Natural killer cell (primary cell): ENCODE measurements at regions not wholly inside any gene's neighbourhood (a gene's known extent, or its start where the extent isn't known, plus 50 kb on each side); places are given as distances from the start of the nearest gene placed in this dataset.

Experiments
- ATAC-seq, 3 donors: fragments of 150-1000 bp in 2 of 3; fragments of 200-7000 bp in 1 of 3; cut with Tn5 transposase; 1 replicate in 1 of 3; 2 replicates in 2 of 3; pipeline ENCODE4 v1.10.0; 2021; ENCODE audit warnings: mild to moderate bottlenecking in 2 of 3, moderate library complexity in 2 of 3
- DNase-seq, 2 donors: peaks; one replicate each; pipeline versions ENCODE4 v3.0.0 to v3.0.0-alpha.2; 2013 to 2021; ENCODE audit warnings: mixed read lengths in 1 of 2
- H3K27ac ChIP-seq: one replicate; pipeline ENCODE4 v1.5.1; 2013; ENCODE audit warnings: mild to moderate bottlenecking, low read length
- H3K27me3 ChIP-seq: one replicate; pipeline ENCODE4 v1.6.1; 2013; ENCODE audit warnings: low read length; ENCODE audit not compliant: control insufficient read depth, insufficient read depth
- H3K36me3 ChIP-seq: one replicate; pipeline ENCODE4 v1.6.1; 2013; ENCODE audit warnings: low read length; ENCODE audit not compliant: control insufficient read depth, insufficient read depth
- H3K4me1 ChIP-seq: one replicate; pipeline ENCODE4 v1.6.1; 2013; ENCODE audit warnings: low read length; ENCODE audit not compliant: control insufficient read depth, insufficient read depth
- H3K4me3 ChIP-seq: one replicate; pipeline ENCODE4 v1.5.1; 2013; ENCODE audit warnings: low read length
- H3K9me3 ChIP-seq: one replicate; pipeline ENCODE4 v1.6.1; 2013; ENCODE audit warnings: low read length; ENCODE audit not compliant: control insufficient read depth, insufficient read depth
- H3K27ac Mint-ChIP-seq, 2 donors: one replicate each; pipeline ENCODE4 v1.8.0; 2022; ENCODE audit warnings: mild to moderate bottlenecking in 2 of 2, mixed read lengths in 2 of 2, moderate library complexity in 1 of 2
- H3K27me3 Mint-ChIP-seq, 2 donors: one replicate each; pipeline ENCODE4 v1.8.0; 2022; ENCODE audit warnings: low read depth in 2 of 2, mixed read lengths in 2 of 2
- H3K36me3 Mint-ChIP-seq: one replicate; pipeline ENCODE4 v1.8.0; 2022; ENCODE audit warnings: mixed read lengths
- H3K4me1 Mint-ChIP-seq, 2 donors: one replicate each; pipeline ENCODE4 v1.8.0; 2022; ENCODE audit warnings: mixed read lengths in 2 of 2
- H3K4me3 Mint-ChIP-seq: one replicate; pipeline ENCODE4 v1.8.0; 2022; ENCODE audit warnings: mild to moderate bottlenecking, moderate library complexity, mixed read lengths
- H3K9me3 Mint-ChIP-seq, 2 donors: one replicate each; pipeline ENCODE4 v1.8.0; 2022; ENCODE audit warnings: mixed read lengths in 2 of 2
- WGBS: methylation state at CpG from one replicate; pipeline ENCODE4 v1.1.7; 2013; ENCODE audit warnings: missing lambda C conversion rate; ENCODE audit not compliant: insufficient coverage; 5-methylcytosine and 5-hydroxymethylcytosine counted together
- intact Hi-C: fragments of 100-400 bp; cut with micrococcal nuclease; formaldehyde crosslinking; loops from one replicate; pipeline ENCODE4 v1.14.2; 2022
- TF ChIP-seq, protein P1 (sequence below): fragments of 200-600 bp; IDR thresholded peaks from one replicate; pipeline ENCODE4 v1.8.0; 2022; ENCODE audit warnings: antibody characterized with exemption

DNA sequence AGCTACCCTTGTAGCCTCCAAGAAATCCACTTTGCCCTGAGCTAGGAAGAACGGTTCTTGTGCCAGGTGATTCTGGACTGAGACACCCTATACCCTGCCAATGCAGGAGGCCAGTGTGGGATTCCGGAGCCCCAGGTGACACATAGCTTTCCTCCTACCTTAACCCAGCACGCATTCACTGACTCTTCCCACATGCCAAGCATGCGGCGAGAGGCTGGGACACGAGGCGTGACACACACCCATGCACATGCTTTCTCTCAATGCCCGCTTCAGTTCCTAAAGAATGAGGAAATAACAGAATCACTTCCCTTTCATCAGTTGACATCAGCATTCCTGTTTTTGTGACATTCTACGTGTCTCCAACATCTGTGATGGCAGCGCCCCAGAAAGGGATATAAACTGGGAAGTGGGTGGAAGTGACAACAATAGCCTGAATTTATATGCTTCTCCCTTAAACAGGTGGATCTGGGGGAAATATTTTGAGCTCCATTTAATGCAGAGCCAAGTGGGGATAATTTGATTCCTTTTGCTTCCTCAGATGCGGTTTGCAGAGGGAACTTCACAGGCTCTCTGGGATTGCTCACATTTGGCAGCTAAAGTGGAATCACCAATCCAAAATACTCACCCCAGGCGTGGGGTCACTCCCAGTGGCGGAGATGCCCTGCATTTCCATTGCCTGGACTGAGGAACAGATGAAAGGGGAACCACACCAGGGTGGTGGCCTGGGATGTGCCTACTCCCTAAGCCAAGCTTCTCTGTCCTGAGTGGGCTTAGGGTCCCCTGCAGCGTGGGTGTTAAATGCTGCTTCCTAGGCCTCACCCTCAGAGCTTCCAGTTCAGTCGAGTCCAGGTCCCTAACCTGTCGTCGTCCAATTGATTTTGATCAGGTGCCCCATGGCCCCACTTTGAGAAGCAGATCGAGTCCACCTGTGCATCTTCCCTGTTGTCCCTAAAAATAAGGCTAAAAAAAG is 445.1 kb downstream of the SIPA1L2 start:
- Mint-ChIP-seq H3K9me3 (no peaks in the 10 kb centered on the region), H3K4me1 (no peaks in the 10 kb centered on the region), H3K27me3 (peaks cover 7 to 13% of the 10 kb centered on the region in 2 donors), H3K27ac (no peak overlapping the region), H3K36me3 (no peaks in the 10 kb centered on the region), H3K4me3 (no peak overlapping the region)
- Histone ChIP-seq H3K4me3 (no peak overlapping the region), H3K36me3 (no peaks in the 10 kb centered on the region), H3K27me3 (no peaks in the 10 kb centered on the region), H3K4me1 (no peaks in the 10 kb centered on the region), H3K9me3 (no peaks in the 10 kb centered on the region), H3K27ac (no peak overlapping the region)
- intact Hi-C loops, result loop anchor here (10.0 kb wide), 1 partner anchor 320 kb away; no protein-coding TSS in a partner anchor
- 84% methylated on average over 18 of the region's 18 CpGs for WGBS
- DNase-seq, result no peak
- TF ChIP-seq, protein P1, sequence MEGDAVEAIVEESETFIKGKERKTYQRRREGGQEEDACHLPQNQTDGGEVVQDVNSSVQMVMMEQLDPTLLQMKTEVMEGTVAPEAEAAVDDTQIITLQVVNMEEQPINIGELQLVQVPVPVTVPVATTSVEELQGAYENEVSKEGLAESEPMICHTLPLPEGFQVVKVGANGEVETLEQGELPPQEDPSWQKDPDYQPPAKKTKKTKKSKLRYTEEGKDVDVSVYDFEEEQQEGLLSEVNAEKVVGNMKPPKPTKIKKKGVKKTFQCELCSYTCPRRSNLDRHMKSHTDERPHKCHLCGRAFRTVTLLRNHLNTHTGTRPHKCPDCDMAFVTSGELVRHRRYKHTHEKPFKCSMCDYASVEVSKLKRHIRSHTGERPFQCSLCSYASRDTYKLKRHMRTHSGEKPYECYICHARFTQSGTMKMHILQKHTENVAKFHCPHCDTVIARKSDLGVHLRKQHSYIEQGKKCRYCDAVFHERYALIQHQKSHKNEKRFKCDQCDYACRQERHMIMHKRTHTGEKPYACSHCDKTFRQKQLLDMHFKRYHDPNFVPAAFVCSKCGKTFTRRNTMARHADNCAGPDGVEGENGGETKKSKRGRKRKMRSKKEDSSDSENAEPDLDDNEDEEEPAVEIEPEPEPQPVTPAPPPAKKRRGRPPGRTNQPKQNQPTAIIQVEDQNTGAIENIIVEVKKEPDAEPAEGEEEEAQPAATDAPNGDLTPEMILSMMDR, result no peak
- ATAC-seq, result no peak

DNA sequence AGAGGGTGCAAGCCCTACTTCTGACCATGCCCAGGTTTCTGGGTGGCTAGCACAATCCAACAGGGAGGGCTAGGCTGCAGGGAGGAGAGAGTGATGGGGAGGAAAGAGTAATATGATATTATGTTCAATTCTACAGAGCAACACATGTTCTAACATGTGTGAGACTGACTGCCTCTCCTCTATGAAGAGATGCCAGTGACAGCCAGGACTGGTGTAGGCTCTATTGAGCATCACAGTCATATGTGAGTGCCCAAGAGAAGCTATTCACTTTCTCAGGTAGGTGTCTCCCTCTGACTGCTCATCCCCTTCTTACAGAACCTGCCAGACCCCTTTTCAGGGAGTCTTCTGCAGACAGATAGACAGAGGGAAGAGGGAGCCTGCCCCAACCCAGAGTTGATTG is 446.1 kb downstream of the SIPA1L2 start:
- DNase-seq, result no peak
- H3K27me3 ChIP-seq, result no peaks in the 10 kb centered on the region
- H3K36me3 Mint-ChIP-seq, result no peaks in the 10 kb centered on the region
- no peaks in the 10 kb centered on the region for H3K36me3 ChIP-seq
- TF ChIP-seq, protein P1, result no peak
- H3K9me3 Mint-ChIP-seq, result no peaks in the 10 kb centered on the region
- peaks cover 7 to 8% of the 10 kb centered on the region in 2 donors for H3K27me3 Mint-ChIP-seq
- no peak overlapping the region for H3K27ac ChIP-seq
- intact Hi-C loops, result loop anchor here (10.0 kb wide), 1 partner anchor 319 kb away; no protein-coding TSS in a partner anchor
- no peak overlapping the region for H3K4me3 ChIP-seq
- H3K4me1 ChIP-seq, result no peaks in the 10 kb centered on the region
- H3K9me3 ChIP-seq, result no peaks in the 10 kb centered on the region
- no peaks in the 10 kb centered on the region for H3K4me1 Mint-ChIP-seq
- ATAC-seq, result no peak
- no peak overlapping the region for H3K4me3 Mint-ChIP-seq
- no peak overlapping the region for H3K27ac Mint-ChIP-seq

DNA sequence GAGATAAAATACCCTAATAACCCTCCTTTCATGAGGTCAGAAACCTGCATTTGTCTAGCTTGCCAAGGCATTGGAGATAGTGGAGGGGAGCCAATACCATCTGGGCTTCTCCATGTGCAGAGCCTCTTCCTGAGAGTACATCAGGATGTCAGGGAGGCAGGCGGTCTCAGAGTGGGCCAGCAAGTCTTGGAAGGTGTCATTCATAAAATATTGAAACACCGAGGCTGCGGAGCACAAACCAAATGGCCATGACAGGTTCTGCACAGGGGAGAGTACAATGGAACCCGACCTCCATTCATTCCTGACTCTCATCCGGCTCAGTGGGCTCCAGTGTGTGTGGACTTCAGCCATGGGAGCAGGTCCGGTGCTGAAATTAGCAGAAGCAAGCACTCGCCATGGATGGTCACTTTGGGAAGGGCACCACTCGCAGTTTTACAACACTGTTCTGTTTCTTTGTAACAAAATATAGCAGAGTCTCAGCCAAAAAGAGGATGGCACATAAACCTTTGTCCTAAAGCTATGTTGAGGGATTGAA is 446.6 kb downstream of the SIPA1L2 start:
- H3K4me1 Mint-ChIP-seq, result no peaks in the 10 kb centered on the region
- H3K9me3 Mint-ChIP-seq, result no peaks in the 10 kb centered on the region
- Histone ChIP-seq H3K9me3 (no peaks in the 10 kb centered on the region), H3K27me3 (no peaks in the 10 kb centered on the region), H3K4me3 (no peak overlapping the region), H3K36me3 (no peaks in the 10 kb centered on the region), H3K27ac (no peak overlapping the region), H3K4me1 (no peaks in the 10 kb centered on the region)
- ATAC-seq, result no peak
- DNase-seq, result no peak
- peaks cover 7 to 10% of the 10 kb centered on the region in 2 donors for H3K27me3 Mint-ChIP-seq
- TF ChIP-seq, protein P1, result no peak
- intact Hi-C loops, result loop anchor here (10.0 kb wide), 1 partner anchor 319 kb away; no protein-coding TSS in a partner anchor
- WGBS, result 72% methylated on average over 8 of the region's 8 CpGs
- H3K4me3 Mint-ChIP-seq, result no peak overlapping the region
- H3K27ac Mint-ChIP-seq, result no peak overlapping the region
- no peaks in the 10 kb centered on the region for H3K36me3 Mint-ChIP-seq
